K562 (cell line): ENCODE measurements at regions not wholly inside any gene's neighbourhood (a gene's known extent, or its start where the extent isn't known, plus 50 kb on each side); places are given as distances from the start of the nearest gene placed in this dataset.

Experiments used
- ASH1L ChIP-seq: fragments of 450-650 bp; IDR thresholded peaks from 2 replicates; pipeline ENCODE4 v1.6.1; 2018; ENCODE audit warnings: borderline replicate concordance, mild to moderate bottlenecking, low read depth; ENCODE audit not compliant: partially characterized antibody
- EP300 ChIP-seq: IDR thresholded peaks from 2 replicates; pipeline ENCODE4 v1.6.1; 2012; ENCODE audit warnings: low read length, improper control_type of control experiment
- RAD21 ChIP-seq, 2 experiments: fragments of 250-450 bp in 1 of 2; fragments of 450-650 bp in 1 of 2; sonication (Bioruptor Pico) in 1 of 2; formaldehyde crosslinking in 1 of 2; IDR thresholded peaks in 1 of 2; conservative IDR thresholded peaks in 1 of 2; 2 replicates each; pipeline versions ENCODE4 v1.4.0 to v1.8.0; 2020 to 2022; ENCODE audit warnings: mild to moderate bottlenecking in 2 of 2, moderate library complexity in 1 of 2
- RNF2 ChIP-seq: sonication (generic); IDR thresholded peaks from 2 replicates; pipeline ENCODE4 v1.6.1; 2016
- ZNF143 ChIP-seq: sonication (generic); formaldehyde crosslinking; IDR thresholded peaks from 2 replicates; pipeline ENCODE4 v1.9.0; 2022; ENCODE audit warnings: mild to moderate bottlenecking, missing genetic modification reagents
- ZNF274 ChIP-seq: IDR thresholded peaks from 2 replicates; pipeline ENCODE4 v1.6.1; 2011; ENCODE audit warnings: low read depth, mild to moderate bottlenecking, low read length, moderate library complexity, borderline replicate concordance
- TF ChIP-seq, protein P1 (sequence below): sonication (generic); formaldehyde crosslinking; IDR thresholded peaks from 2 replicates; pipeline ENCODE4 v1.8.0; 2022; ENCODE audit warnings: missing genetic modification reagents, mild to moderate bottlenecking, borderline replicate concordance
- TF ChIP-seq, protein P2 (sequence below): fragments of 250-450 bp; sonication (Bioruptor Pico); IDR thresholded peaks from 2 replicates; pipeline ENCODE4 v1.4.0; 2020; ENCODE audit warnings: borderline replicate concordance
- TF ChIP-seq, protein P3 (sequence below): fragments of 450-650 bp; IDR thresholded peaks from 2 replicates; pipeline ENCODE4 v1.7.0; 2016; ENCODE audit warnings: borderline replicate concordance

DNA sequence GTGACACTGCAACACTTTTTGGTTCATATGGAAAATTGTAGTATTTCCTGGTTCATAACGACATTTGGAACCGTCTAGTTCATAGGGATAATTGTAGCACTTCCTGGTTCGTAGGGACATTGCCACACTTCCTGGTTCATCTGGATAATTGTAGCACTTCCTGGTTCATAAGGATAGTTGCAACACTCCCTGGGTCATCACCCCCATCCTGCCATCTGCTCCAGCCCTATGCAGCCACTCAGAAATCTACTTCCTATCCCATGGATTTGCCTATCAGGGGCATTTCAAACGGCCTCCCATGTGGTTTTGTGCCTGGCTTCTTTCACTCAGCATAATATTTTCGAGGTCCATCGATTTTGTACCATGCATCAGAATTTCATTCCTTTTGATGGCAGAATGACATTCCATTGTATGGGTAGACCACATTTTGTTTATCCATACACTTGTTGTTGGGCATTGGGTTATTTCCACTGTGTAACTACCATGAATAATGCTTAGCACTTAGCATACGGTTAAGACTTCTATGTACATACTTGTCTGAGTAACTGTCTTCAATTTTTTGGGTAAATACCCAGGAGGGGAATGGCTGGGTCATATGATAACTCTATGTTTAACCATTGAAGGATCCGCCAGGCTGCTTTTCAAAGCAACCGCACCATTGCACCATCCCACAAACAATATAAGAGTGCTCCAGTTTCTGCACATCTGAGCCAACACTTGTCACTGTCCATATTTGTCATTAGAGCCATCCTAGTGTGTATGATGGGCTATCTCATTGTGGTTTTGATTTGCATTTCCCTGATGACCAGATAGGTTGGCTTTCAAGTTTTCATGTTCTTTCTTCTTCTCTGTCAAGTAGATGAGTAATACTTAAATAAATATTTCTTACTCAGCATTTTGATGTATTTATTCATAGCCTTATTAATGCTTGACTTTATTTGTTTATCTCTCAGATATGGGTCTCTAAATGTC lies 58.3 kb upstream of the CD99 start:
- TF ChIP-seq, protein P1, sequence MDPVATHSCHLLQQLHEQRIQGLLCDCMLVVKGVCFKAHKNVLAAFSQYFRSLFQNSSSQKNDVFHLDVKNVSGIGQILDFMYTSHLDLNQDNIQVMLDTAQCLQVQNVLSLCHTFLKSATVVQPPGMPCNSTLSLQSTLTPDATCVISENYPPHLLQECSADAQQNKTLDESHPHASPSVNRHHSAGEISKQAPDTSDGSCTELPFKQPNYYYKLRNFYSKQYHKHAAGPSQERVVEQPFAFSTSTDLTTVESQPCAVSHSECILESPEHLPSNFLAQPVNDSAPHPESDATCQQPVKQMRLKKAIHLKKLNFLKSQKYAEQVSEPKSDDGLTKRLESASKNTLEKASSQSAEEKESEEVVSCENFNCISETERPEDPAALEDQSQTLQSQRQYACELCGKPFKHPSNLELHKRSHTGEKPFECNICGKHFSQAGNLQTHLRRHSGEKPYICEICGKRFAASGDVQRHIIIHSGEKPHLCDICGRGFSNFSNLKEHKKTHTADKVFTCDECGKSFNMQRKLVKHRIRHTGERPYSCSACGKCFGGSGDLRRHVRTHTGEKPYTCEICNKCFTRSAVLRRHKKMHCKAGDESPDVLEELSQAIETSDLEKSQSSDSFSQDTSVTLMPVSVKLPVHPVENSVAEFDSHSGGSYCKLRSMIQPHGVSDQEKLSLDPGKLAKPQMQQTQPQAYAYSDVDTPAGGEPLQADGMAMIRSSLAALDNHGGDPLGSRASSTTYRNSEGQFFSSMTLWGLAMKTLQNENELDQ = no peak
- TF ChIP-seq ASH1L = no peak
- no peak for TF ChIP-seq ZNF143
- no peak for TF ChIP-seq RNF2
- no peak for TF ChIP-seq RAD21 (CRISPR knock-in tag; conservative IDR thresholded peaks at IDR 0.05 in 1 of 2, IDR thresholded peaks at IDR 0.05 in 1 of 2)
- no peak for TF ChIP-seq EP300
- TF ChIP-seq ZNF274 = no peak
- TF ChIP-seq, protein P2, sequence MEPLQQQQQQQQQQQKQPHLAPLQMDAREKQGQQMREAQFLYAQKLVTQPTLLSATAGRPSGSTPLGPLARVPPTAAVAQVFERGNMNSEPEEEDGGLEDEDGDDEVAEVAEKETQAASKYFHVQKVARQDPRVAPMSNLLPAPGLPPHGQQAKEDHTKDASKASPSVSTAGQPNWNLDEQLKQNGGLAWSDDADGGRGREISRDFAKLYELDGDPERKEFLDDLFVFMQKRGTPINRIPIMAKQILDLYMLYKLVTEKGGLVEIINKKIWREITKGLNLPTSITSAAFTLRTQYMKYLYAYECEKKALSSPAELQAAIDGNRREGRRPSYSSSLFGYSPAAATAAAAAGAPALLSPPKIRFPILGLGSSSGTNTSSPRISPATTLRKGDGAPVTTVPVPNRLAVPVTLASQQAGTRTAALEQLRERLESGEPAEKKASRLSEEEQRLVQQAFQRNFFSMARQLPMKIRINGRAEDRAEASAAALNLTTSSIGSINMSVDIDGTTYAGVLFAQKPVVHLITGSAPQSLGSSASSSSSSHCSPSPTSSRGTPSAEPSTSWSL (CRISPR knock-in tag) = no peak
- TF ChIP-seq, protein P3, sequence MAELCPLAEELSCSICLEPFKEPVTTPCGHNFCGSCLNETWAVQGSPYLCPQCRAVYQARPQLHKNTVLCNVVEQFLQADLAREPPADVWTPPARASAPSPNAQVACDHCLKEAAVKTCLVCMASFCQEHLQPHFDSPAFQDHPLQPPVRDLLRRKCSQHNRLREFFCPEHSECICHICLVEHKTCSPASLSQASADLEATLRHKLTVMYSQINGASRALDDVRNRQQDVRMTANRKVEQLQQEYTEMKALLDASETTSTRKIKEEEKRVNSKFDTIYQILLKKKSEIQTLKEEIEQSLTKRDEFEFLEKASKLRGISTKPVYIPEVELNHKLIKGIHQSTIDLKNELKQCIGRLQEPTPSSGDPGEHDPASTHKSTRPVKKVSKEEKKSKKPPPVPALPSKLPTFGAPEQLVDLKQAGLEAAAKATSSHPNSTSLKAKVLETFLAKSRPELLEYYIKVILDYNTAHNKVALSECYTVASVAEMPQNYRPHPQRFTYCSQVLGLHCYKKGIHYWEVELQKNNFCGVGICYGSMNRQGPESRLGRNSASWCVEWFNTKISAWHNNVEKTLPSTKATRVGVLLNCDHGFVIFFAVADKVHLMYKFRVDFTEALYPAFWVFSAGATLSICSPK = no peak
